IMR-90 (cell line): ENCODE measurements at regions not wholly inside any gene's neighbourhood (a gene's known extent, or its start where the extent isn't known, plus 50 kb on each side); places are given as distances from the start of the nearest gene placed in this dataset.

Source experiments
- ATAC-seq: fragments of 200-7000 bp; cut with Tn5 transposase; 2 replicates; pipeline ENCODE4 v1.9.1; 2020; ENCODE audit warnings: low read depth, mild to moderate bottlenecking, moderate library complexity
- BruUV-seq: library from RNA; stranded (reverse); fragments of 400-500 nt; replicated peaks from 2 replicates; lab custom pipeline; 2021; lab: Mats Ljungman, UMichigan
- CTCF ChIA-PET: fragments of 300-600 bp; formaldehyde crosslinking; extraction: SDS; loops from one replicate; lab custom pipeline; 2021; ENCODE audit warnings: antibody characterized with exemption; lab: Yijun Ruan, JAX
- POLR2A ChIA-PET: fragments of 300-600 bp; sonication (Branson Sonifier 250); formaldehyde crosslinking; loops from one replicate; lab custom pipeline; 2022; ENCODE audit warnings: antibody characterized with exemption; ENCODE audit not compliant: unreplicated experiment; lab: Charles Lee
- DNase-seq: peaks from one replicate; pipeline ENCODE4 v3.0.0; 2013
- H2AFZ ChIP-seq: replicated peaks from 2 replicates; pipeline ENCODE3; 2013; ENCODE audit warnings: low read length, mild to moderate bottlenecking; ENCODE audit not compliant: poor library complexity
- H2AK5ac ChIP-seq: 2 replicates; pipeline ENCODE4 v1.6.1; 2013; ENCODE audit warnings: low read depth, low read length, inconsistent platforms
- H2AK9ac ChIP-seq: replicated peaks from 2 replicates; pipeline ENCODE3; 2013; ENCODE audit warnings: mild to moderate bottlenecking, low read depth, low read length, moderate library complexity; ENCODE audit not compliant: poor library complexity
- H2BK120ac ChIP-seq: 2 replicates; pipeline ENCODE4 v1.6.1; 2013; ENCODE audit warnings: low read depth, low read length, inconsistent platforms
- H2BK15ac ChIP-seq: 3 replicates; pipeline ENCODE4 v1.6.1; 2013; ENCODE audit warnings: low read depth, low read length, inconsistent platforms
- H2BK20ac ChIP-seq: 2 replicates; pipeline ENCODE4 v1.6.1; 2013; ENCODE audit warnings: low read depth, mild to moderate bottlenecking, inconsistent platforms, low read length, moderate library complexity
- H2BK5ac ChIP-seq: 2 replicates; pipeline ENCODE4 v1.6.1; 2013; ENCODE audit warnings: mild to moderate bottlenecking, low read depth, low read length, inconsistent platforms; ENCODE audit not compliant: poor library complexity, severe bottlenecking
- H3K14ac ChIP-seq: replicated peaks from 2 replicates; pipeline ENCODE4 v1.6.1; 2013; ENCODE audit warnings: low read depth, low read length, inconsistent platforms
- H3K18ac ChIP-seq: 2 replicates; pipeline ENCODE4 v1.6.1; 2013; ENCODE audit warnings: low read depth, low read length, control low read depth
- H3K23ac ChIP-seq: 2 replicates; pipeline ENCODE4 v1.6.1; 2013; ENCODE audit warnings: low read depth, low read length, inconsistent platforms
- H3K27ac ChIP-seq: 2 replicates; pipeline ENCODE4 v1.5.1; 2013; ENCODE audit warnings: mild to moderate bottlenecking, control low read depth, low read length; ENCODE audit not compliant: insufficient read depth
- H3K27me3 ChIP-seq: 2 replicates; pipeline ENCODE4 v1.6.1; 2013; ENCODE audit warnings: low read length; ENCODE audit not compliant: control insufficient read depth, insufficient read depth
- H3K36me3 ChIP-seq: 2 replicates; pipeline ENCODE4 v1.6.1; 2013; ENCODE audit warnings: low read length, mixed read lengths; ENCODE audit not compliant: control insufficient read depth, insufficient read depth
- H3K4ac ChIP-seq: 2 replicates; pipeline ENCODE4 v1.6.1; 2013; ENCODE audit warnings: low read depth, low read length, inconsistent platforms
- H3K4me1 ChIP-seq: 2 replicates; pipeline ENCODE4 v1.6.1; 2013; ENCODE audit warnings: low read length, mixed read lengths; ENCODE audit not compliant: control insufficient read depth, insufficient read depth
- H3K4me2 ChIP-seq: 2 replicates; pipeline ENCODE4 v1.6.1; 2013; ENCODE audit warnings: low read depth, mild to moderate bottlenecking, control low read depth, low read length, moderate library complexity
- H3K4me3 ChIP-seq: 2 replicates; pipeline ENCODE4 v1.5.1; 2013; ENCODE audit warnings: low read depth, mild to moderate bottlenecking, control low read depth, low read length, moderate library complexity; ENCODE audit not compliant: insufficient read depth
- H3K56ac ChIP-seq: 2 replicates; pipeline ENCODE4 v1.6.1; 2013; ENCODE audit warnings: low read length, inconsistent platforms; ENCODE audit not compliant: insufficient read depth; ENCODE audit errors: extremely low read depth
- H3K79me1 ChIP-seq, 2 experiments: 2 replicates each; pipeline ENCODE4 v1.6.1; 2013; ENCODE audit warnings: low read length in 2 of 2, inconsistent platforms in 1 of 2, low read depth in 1 of 2
- H3K9ac ChIP-seq: 2 replicates; pipeline ENCODE4 v1.6.1; 2013; ENCODE audit warnings: low read depth, low read length, control low read depth
- H3K9me1 ChIP-seq: 2 replicates; pipeline ENCODE4 v1.6.1; 2013; ENCODE audit warnings: low read length, inconsistent platforms; ENCODE audit not compliant: insufficient read depth
- H3K9me3 ChIP-seq: 2 replicates; pipeline ENCODE4 v1.6.1; 2013; ENCODE audit warnings: low read length; ENCODE audit not compliant: control insufficient read depth, insufficient read depth
- H4K20me1 ChIP-seq: 2 replicates; pipeline ENCODE4 v1.6.1; 2013; ENCODE audit warnings: low read length, inconsistent platforms; ENCODE audit not compliant: insufficient read depth
- H4K5ac ChIP-seq: 2 replicates; pipeline ENCODE4 v1.6.1; 2013; ENCODE audit warnings: mild to moderate bottlenecking, low read depth, low read length, control low read depth
- H4K8ac ChIP-seq, 2 experiments: 2 replicates each; pipeline ENCODE4 v1.6.1; 2013; ENCODE audit warnings: low read depth in 2 of 2, low read length in 2 of 2, control low read depth in 1 of 2, inconsistent platforms in 1 of 2
- H4K91ac ChIP-seq: 2 replicates; pipeline ENCODE4 v1.6.1; 2013; ENCODE audit warnings: low read depth, low read length, inconsistent platforms; ENCODE audit not compliant: insufficient read depth
- BHLHE40 ChIP-seq: fragments of 150-350 bp; IDR thresholded peaks from 2 replicates; pipeline ENCODE4 v1.6.1; 2016; ENCODE audit warnings: mild to moderate bottlenecking, low read depth, low read length
- CEBPB ChIP-seq: IDR thresholded peaks from 2 replicates; pipeline ENCODE4 v1.6.1; 2012; ENCODE audit warnings: low read depth, low read length, improper control_type of control experiment
- CHD1 ChIP-seq: IDR thresholded peaks from 2 replicates; pipeline ENCODE4 v1.6.1; 2012; ENCODE audit warnings: low read depth, low read length, improper control_type of control experiment
- FOS ChIP-seq: fragments of 150-350 bp; IDR thresholded peaks from 2 replicates; pipeline ENCODE4 v1.6.1; 2016; ENCODE audit warnings: low read depth, low read length
- MAFK ChIP-seq: IDR thresholded peaks from 2 replicates; pipeline ENCODE4 v1.6.1; 2012; ENCODE audit warnings: low read depth, low read length, improper control_type of control experiment
- MAZ ChIP-seq: IDR thresholded peaks from 2 replicates; pipeline ENCODE4 v1.6.1; 2012; ENCODE audit warnings: low read depth, mild to moderate bottlenecking, low read length, improper control_type of control experiment, moderate library complexity, borderline replicate concordance
- MXI1 ChIP-seq: IDR thresholded peaks from 2 replicates; pipeline ENCODE4 v1.6.1; 2012; ENCODE audit warnings: low read depth, mild to moderate bottlenecking, low read length, moderate library complexity, borderline replicate concordance
- NFE2L2 ChIP-seq: fragments of 150-350 bp; IDR thresholded peaks from 2 replicates; pipeline ENCODE4 v1.6.1; 2016; ENCODE audit warnings: low read depth, mild to moderate bottlenecking, low read length
- POLR2A ChIP-seq: IDR thresholded peaks from 2 replicates; pipeline ENCODE4 v1.6.1; 2012; ENCODE audit warnings: mild to moderate bottlenecking, low read depth, low read length
- RAD21 ChIP-seq: IDR thresholded peaks from 2 replicates; pipeline ENCODE4 v1.6.1; 2012; ENCODE audit warnings: low read length, improper control_type of control experiment
- RCOR1 ChIP-seq: IDR thresholded peaks from 2 replicates; pipeline ENCODE4 v1.6.1; 2012; ENCODE audit warnings: mild to moderate bottlenecking, low read length, improper control_type of control experiment; ENCODE audit not compliant: insufficient replicate concordance
- RFX5 ChIP-seq: IDR thresholded peaks from 2 replicates; pipeline ENCODE4 v1.8.0; 2012; ENCODE audit warnings: low read depth, mild to moderate bottlenecking, low read length, moderate library complexity
- WGBS, 2 experiments: methylation state at CpG; one replicate each; pipeline versions ENCODE4 v1.1.5 to v1.1.7; 2013; ENCODE audit warnings: missing lambda C conversion rate in 2 of 2; ENCODE audit not compliant: insufficient read length in 1 of 2; ENCODE audit errors: extremely low coverage in 2 of 2; 5-methylcytosine and 5-hydroxymethylcytosine counted together
- dilution Hi-C: fragments of 300-500 bp; cut with HindIII; formaldehyde crosslinking; loops from one replicate; pipeline ENCODE4 v1.14.3; 2018; ENCODE audit warnings: low sequenced_read_pairs; ENCODE audit not compliant: unreplicated experiment
- in situ Hi-C: fragments of 300-500 bp; cut with MboI; formaldehyde crosslinking; loops from 3 replicates; pipeline ENCODE4 v1.14.3; 2019; ENCODE audit warnings: low sequenced_read_pairs, inconsistent platforms, mixed read lengths
- intact Hi-C: fragments of 100-400 bp; cut with micrococcal nuclease; formaldehyde crosslinking; loops from 2 replicates; pipeline ENCODE4 v1.10.0; 2022
- TF ChIP-seq, protein P1 (sequence below): fragments of 150-350 bp; IDR thresholded peaks from 2 replicates; pipeline ENCODE4 v1.6.1; 2017; ENCODE audit warnings: mild to moderate bottlenecking, antibody characterized with exemption, low read length, low read depth
- TF ChIP-seq, protein P2 (sequence below): conservative IDR thresholded peaks from 2 replicates; pipeline ENCODE4 v1.5.1; 2012; ENCODE audit warnings: mild to moderate bottlenecking, low read depth, low read length, improper control_type of control experiment
- TF ChIP-seq, protein P3 (sequence below): fragments of 150-350 bp; IDR thresholded peaks from 2 replicates; pipeline ENCODE4 v1.6.1; 2016; ENCODE audit warnings: low read depth, mild to moderate bottlenecking, low read length, moderate library complexity, borderline replicate concordance

DNA sequence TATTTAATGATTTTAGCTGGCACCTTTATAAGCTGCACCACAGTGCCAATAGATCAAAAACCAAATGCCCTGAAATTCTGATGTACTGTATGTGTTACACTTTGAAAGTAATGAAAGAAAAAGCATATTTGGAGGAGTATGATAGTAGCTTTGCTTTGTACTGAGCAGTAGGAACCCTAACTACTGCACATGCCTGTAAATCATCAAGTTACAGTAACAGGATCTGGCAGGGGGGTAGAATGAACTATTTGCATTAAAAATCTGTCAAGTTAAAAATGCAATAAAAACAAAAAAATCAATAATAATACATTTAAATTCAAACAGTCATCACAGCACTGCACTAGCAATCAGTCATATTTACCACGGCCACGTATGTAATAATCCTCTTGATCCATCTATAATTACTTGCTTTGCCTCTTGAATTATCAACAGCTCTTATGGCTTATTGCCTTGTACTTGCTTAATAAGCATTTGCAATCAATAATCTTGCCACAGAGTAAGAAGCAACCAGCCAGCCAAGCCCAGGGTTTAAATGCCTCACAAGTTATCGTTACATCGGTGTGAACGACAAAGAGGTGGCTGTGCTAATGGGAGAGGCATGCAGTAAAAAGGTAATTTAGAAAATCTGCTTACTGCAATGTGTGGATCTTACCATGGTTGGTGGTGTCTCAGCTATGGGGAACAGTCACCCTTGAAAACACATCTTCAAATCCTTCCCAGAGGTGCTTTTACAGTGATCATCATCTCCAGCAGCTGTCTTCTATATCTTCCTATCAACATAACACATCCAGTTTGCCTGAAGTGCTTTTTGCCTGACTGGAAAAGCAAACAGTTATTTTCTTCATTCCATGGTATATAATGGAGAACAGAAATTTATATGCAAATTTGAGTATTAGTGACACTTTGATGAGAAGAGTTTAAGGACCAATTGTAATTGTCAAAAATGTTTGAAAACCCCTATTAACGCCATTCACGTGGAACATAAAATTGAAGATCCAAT lies 1812.1 kb upstream of the ADGRL3 start:
- no peak overlapping the region for H3K4me2 ChIP-seq
- H3K4me1 ChIP-seq, result no peaks in the 10 kb centered on the region
- no CpG with 5 or more reads among the region's 7 CpGs for WGBS, 2 experiments
- no peak overlapping the region for H2BK15ac ChIP-seq
- H3K14ac ChIP-seq, result no peak overlapping the region
- no peak overlapping the region for H3K27ac ChIP-seq
- intact Hi-C loops (no loop called here), in situ Hi-C loops (no loop called here), dilution Hi-C loops (no loop called here)
- no peak overlapping the region for H2BK20ac ChIP-seq
- H3K9me3 ChIP-seq, result no peaks in the 10 kb centered on the region
- ATAC-seq (no peak), DNase-seq (no peak)
- H2BK5ac ChIP-seq, result no peak overlapping the region
- no peak overlapping the region for H3K23ac ChIP-seq
- CTCF ChIA-PET, result no interaction called here
- no peak overlapping the region for H3K4me3 ChIP-seq
- H3K4ac ChIP-seq, result no peak overlapping the region
- H2BK120ac ChIP-seq, result no peak overlapping the region
- H3K27me3 ChIP-seq, result no peaks in the 10 kb centered on the region
- no peak overlapping the region for H4K5ac ChIP-seq
- no peak overlapping the region for H3K56ac ChIP-seq
- no peaks in the 10 kb centered on the region for H4K20me1 ChIP-seq
- BruUV-seq, result no TSS peak
- no peak overlapping the region for H2AK5ac ChIP-seq
- H3K18ac ChIP-seq, result no peak overlapping the region
- POLR2A ChIA-PET, result no interaction called here
- H3K9me1 ChIP-seq, result no peaks in the 10 kb centered on the region
- H3K79me1 ChIP-seq, result no peaks in the 10 kb centered on the region
- no peak overlapping the region for H2AK9ac ChIP-seq
- no peak overlapping the region for H2AFZ ChIP-seq
- no peaks in the 10 kb centered on the region for H3K36me3 ChIP-seq
- H3K9ac ChIP-seq, result no peak overlapping the region
- no peak overlapping the region for H4K8ac ChIP-seq
- no peak overlapping the region for H4K91ac ChIP-seq
- TF ChIP-seq, protein P1, sequence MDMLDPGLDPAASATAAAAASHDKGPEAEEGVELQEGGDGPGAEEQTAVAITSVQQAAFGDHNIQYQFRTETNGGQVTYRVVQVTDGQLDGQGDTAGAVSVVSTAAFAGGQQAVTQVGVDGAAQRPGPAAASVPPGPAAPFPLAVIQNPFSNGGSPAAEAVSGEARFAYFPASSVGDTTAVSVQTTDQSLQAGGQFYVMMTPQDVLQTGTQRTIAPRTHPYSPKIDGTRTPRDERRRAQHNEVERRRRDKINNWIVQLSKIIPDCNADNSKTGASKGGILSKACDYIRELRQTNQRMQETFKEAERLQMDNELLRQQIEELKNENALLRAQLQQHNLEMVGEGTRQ, result no peak
- no peak for TF ChIP-seq MAZ
- no peak for TF ChIP-seq MXI1
- TF ChIP-seq BHLHE40, result no peak
- no peak for TF ChIP-seq POLR2A
- TF ChIP-seq RFX5, result no peak
- no peak for TF ChIP-seq RAD21
- TF ChIP-seq NFE2L2, result no peak
- no peak for TF ChIP-seq CEBPB
- no peak for TF ChIP-seq MAFK
- TF ChIP-seq FOS, result no peak
- TF ChIP-seq, protein P2, sequence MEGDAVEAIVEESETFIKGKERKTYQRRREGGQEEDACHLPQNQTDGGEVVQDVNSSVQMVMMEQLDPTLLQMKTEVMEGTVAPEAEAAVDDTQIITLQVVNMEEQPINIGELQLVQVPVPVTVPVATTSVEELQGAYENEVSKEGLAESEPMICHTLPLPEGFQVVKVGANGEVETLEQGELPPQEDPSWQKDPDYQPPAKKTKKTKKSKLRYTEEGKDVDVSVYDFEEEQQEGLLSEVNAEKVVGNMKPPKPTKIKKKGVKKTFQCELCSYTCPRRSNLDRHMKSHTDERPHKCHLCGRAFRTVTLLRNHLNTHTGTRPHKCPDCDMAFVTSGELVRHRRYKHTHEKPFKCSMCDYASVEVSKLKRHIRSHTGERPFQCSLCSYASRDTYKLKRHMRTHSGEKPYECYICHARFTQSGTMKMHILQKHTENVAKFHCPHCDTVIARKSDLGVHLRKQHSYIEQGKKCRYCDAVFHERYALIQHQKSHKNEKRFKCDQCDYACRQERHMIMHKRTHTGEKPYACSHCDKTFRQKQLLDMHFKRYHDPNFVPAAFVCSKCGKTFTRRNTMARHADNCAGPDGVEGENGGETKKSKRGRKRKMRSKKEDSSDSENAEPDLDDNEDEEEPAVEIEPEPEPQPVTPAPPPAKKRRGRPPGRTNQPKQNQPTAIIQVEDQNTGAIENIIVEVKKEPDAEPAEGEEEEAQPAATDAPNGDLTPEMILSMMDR, result no peak
- TF ChIP-seq, protein P3, sequence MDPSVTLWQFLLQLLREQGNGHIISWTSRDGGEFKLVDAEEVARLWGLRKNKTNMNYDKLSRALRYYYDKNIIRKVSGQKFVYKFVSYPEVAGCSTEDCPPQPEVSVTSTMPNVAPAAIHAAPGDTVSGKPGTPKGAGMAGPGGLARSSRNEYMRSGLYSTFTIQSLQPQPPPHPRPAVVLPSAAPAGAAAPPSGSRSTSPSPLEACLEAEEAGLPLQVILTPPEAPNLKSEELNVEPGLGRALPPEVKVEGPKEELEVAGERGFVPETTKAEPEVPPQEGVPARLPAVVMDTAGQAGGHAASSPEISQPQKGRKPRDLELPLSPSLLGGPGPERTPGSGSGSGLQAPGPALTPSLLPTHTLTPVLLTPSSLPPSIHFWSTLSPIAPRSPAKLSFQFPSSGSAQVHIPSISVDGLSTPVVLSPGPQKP, result no peak
- no peak for TF ChIP-seq RCOR1
- no peak for TF ChIP-seq CHD1
